ENCODE measurements at regions not wholly inside any gene's neighbourhood (a gene's known extent, or its start where the extent isn't known, plus 50 kb on each side); places are given as distances from the start of the nearest gene placed in this dataset.
"Not testable (repeated sequence)": the region's sequence is repeated elsewhere in the genome, so short reads cannot be mapped to it uniquely, and the experiment has no call there.

- TF ChIP-seq CTCF (IDR thresholded peaks at IDR 0.05; ENCODE audit: insufficient read depth, low read length, poor library complexity, severe bottlenecking); EZH2phosphoT487 (conservative IDR thresholded peaks at IDR 0.05; ENCODE audit: low read length): not testable (repeated sequence)
Measured at GRCh38 chr1:149260736-149261340, 157.5 kb upstream of the NBPF9 start.
